Upper lobe of right lung (tissue), 1 donor: ENCODE measurements at regions not wholly inside any gene's neighbourhood (a gene's known extent, or its start where the extent isn't known, plus 50 kb on each side); places are given as distances from the start of the nearest gene placed in this dataset.

Source experiments
- ATAC-seq: fragments of 200-7000 bp; cut with Tn5 transposase; one replicate; pipeline ENCODE4 v1.9.1; 2020; ENCODE audit warnings: mild to moderate bottlenecking, moderate library complexity
- DNase-seq: peaks from one replicate; pipeline ENCODE4 v3.0.0-alpha.2; 2020
- H3K27ac ChIP-seq: fragments of 200-600 bp; one replicate; pipeline ENCODE4 v1.8.0; 2022
- H3K27me3 ChIP-seq: fragments of 200-600 bp; one replicate; pipeline ENCODE4 v1.8.0; 2022; ENCODE audit warnings: mild to moderate bottlenecking
- H3K36me3 ChIP-seq: fragments of 200-600 bp; one replicate; pipeline ENCODE4 v1.8.0; 2022
- H3K4me1 ChIP-seq: fragments of 200-600 bp; one replicate; pipeline ENCODE4 v1.8.0; 2022
- H3K4me3 ChIP-seq: fragments of 200-600 bp; one replicate; pipeline ENCODE4 v1.8.0; 2022; ENCODE audit warnings: mild to moderate bottlenecking
- H3K9me3 ChIP-seq: fragments of 200-600 bp; one replicate; pipeline ENCODE4 v1.8.0; 2022
- intact Hi-C: fragments of 100-400 bp; cut with DNase I; formaldehyde crosslinking; loops from one replicate; pipeline ENCODE4 v1.11.0; 2022
- TF ChIP-seq, protein P1 (sequence below): fragments of 200-600 bp; IDR thresholded peaks from one replicate; pipeline ENCODE4 v1.8.0; 2022; ENCODE audit warnings: antibody characterized with exemption
- donor health status: DM: no; HTN: yes; CAD: no; lungs with severe emphysema.

DNA sequence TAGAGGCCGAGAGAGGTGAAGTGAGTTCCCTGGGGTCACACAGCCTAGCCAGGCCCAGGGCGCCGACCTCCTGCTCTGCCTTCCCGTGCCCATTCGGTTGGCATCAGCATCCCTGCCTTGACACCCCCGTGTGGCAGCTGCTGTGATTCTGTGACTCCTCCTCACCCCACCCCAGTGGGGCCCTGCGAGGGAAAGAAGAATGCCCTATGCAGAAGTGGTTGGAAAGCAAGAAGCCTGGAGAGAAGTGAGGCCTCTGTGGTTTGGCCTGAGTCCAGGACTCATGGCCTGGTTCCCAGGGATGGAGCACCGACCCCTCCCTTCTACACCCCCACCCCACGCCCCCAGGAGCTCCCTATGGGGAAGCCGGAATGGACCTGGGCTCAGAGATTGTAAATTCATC, 296.2 kb downstream of the SEC14L1 start:
- ATAC-seq: peak; percentile 59
- TF ChIP-seq, protein P1, sequence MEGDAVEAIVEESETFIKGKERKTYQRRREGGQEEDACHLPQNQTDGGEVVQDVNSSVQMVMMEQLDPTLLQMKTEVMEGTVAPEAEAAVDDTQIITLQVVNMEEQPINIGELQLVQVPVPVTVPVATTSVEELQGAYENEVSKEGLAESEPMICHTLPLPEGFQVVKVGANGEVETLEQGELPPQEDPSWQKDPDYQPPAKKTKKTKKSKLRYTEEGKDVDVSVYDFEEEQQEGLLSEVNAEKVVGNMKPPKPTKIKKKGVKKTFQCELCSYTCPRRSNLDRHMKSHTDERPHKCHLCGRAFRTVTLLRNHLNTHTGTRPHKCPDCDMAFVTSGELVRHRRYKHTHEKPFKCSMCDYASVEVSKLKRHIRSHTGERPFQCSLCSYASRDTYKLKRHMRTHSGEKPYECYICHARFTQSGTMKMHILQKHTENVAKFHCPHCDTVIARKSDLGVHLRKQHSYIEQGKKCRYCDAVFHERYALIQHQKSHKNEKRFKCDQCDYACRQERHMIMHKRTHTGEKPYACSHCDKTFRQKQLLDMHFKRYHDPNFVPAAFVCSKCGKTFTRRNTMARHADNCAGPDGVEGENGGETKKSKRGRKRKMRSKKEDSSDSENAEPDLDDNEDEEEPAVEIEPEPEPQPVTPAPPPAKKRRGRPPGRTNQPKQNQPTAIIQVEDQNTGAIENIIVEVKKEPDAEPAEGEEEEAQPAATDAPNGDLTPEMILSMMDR: no peak
- no peaks in the 10 kb centered on the region for H3K9me3 ChIP-seq
- DNase-seq: no peak
- H3K4me3 ChIP-seq: no peak overlapping the region
- H3K36me3 ChIP-seq: no peaks in the 10 kb centered on the region
- no peaks in the 10 kb centered on the region for H3K27me3 ChIP-seq
- peaks cover 94% of the 10 kb centered on the region for H3K4me1 ChIP-seq
- no peak overlapping the region for H3K27ac ChIP-seq
- intact Hi-C loops: loop anchor here (10.0 kb wide), 1 partner anchor 102 kb away; no protein-coding TSS in a partner anchor

- H3K36me3 ChIP-seq: no peaks in the 10 kb centered on the region
- no peaks in the 10 kb centered on the region for H3K27me3 ChIP-seq
- no peak overlapping the region for H3K4me3 ChIP-seq
- ATAC-seq (no peak), DNase-seq (no peak)
- peaks cover 92% of the 10 kb centered on the region for H3K4me1 ChIP-seq
- no peaks in the 10 kb centered on the region for H3K9me3 ChIP-seq
- intact Hi-C loops: loop anchor here (10.0 kb wide), 1 partner anchor 103 kb away; no protein-coding TSS in a partner anchor
- H3K27ac ChIP-seq: no peak overlapping the region
- TF ChIP-seq, protein P1: no peak
Measured at GRCh38 chr17:77437747-77438146, 297.0 kb downstream of the SEC14L1 start.

DNA sequence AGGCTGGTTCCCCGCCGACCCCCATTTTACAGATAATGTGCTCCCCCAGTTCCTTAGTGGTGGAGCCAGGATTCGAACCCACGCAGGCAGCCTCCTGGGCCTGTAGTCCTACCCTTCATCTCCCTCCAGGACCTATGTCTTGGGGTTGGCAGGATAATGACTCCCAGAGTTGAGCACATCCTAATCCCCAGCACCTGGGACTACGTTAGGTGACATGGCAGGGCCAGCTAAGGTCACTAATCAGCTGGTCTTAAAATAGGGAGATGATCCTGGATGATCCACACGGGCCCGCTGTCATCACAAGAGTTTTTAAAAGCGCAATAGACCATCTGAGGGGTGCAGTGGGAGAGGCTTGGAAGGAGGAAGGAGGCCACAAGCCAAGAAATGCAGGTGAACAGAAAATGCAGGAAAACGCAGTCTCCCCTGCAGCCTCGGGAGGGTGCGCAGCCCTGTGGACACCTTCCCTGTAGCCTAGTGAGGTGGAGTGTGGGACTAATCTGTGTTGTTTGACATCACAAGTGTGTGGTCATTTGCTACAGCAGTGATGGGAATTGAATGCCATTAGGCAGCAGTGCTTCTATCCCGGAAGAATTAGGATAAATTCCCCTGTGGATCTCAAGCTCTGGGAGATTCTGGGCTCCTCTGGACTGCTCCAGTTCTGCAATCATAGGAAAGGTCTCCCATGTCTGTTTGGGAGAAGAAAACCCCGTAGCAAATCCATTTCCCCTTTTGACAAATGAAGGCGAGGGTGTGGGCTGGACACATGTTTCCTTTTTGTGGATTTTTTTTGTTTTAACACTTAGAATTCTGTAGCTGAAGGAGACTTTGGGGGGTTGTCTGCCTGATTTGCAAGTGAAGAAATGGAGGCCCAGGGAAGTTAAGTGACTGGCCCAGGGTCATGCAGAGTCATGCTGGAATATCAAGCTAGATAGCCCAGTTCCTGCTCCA, 297.7 kb downstream of the SEC14L1 start:
- Histone ChIP-seq H3K27ac (peak overlapping the region; percentile 76), H3K9me3 (no peaks in the 10 kb centered on the region), H3K4me3 (no peak overlapping the region), H3K36me3 (no peaks in the 10 kb centered on the region), H3K27me3 (no peaks in the 10 kb centered on the region), H3K4me1 (peaks cover 86% of the 10 kb centered on the region)
- intact Hi-C loops: loop anchor here (10.0 kb wide), 1 partner anchor 104 kb away; no protein-coding TSS in a partner anchor
- no peak for DNase-seq
- TF ChIP-seq, protein P1: no peak
- ATAC-seq: no peak

DNA sequence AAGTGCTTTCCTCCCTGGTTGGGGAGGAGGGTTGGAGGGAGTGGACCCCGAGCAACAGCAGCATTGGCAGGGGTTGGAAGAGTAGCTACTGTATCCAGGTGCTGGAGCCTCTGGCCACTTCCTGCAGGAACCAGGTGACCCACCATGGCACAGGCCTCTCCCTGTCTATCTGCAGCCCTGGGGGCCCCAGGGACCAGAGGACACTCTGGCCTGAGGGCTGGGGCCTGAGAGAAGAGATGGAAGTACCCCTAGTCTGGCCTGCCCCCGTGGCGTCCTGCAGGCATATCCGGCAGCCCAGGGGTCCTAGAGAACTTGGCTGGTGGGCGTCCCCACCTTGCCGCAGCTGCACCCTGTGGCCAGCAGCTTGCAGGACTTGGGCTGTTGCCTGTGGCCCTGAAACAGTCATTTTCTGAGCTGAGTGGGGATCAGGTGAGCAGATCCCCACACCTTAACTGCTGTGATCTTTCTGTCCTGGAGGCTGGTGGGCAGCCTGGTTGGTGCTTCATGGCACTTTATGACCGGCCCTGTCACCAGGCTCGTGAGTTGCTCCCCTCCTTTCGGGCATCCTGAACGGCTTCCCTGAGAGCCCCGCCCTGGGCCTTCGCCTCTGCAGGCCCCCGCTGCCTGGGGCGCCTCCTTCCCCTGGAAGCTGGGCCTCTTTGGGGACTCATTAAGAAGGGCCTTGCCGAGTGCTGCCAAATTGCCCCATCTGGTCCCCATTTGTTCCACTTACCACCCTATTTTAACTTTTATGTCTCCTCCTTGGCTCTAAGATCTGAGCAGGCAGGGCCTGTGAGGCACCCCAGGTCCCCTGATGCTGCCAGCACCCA, 298.6 kb downstream of the SEC14L1 start:
- TF ChIP-seq, protein P1: no peak
- intact Hi-C loops: loop anchor here (10.0 kb wide), 1 partner anchor 105 kb away; no protein-coding TSS in a partner anchor
- H3K4me1 ChIP-seq: peaks cover 86% of the 10 kb centered on the region
- peak overlapping the region; percentile 76 for H3K27ac ChIP-seq
- no peak for ATAC-seq
- no peak for DNase-seq
- H3K36me3 ChIP-seq: no peaks in the 10 kb centered on the region
- no peaks in the 10 kb centered on the region for H3K27me3 ChIP-seq
- no peaks in the 10 kb centered on the region for H3K9me3 ChIP-seq
- H3K4me3 ChIP-seq: no peak overlapping the region

DNA sequence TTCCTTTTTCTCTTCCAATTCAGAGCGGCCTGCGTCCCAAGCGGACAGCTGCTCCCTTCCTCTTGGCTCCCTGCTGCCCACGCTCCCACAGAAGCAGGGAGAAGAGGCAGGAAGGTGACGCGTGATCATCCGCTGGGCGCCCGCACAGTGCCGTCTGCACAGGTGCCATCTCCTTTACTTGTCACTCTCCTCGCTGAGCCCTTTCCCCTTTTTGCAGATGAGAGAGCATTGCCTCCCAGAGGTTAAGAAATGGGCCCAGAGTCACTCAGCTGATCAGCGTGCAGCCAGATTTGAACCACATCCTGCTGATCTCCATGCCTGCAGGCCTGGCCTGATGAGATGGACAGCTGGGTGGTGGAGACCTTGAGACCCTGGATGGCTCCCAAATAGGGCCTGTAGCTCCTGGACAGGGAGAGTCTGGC, 299.8 kb downstream of the SEC14L1 start:
- Histone ChIP-seq H3K27ac (peak overlapping the region; percentile 76), H3K36me3 (no peaks in the 10 kb centered on the region), H3K4me1 (peaks cover 86% of the 10 kb centered on the region), H3K9me3 (no peaks in the 10 kb centered on the region), H3K4me3 (no peak overlapping the region), H3K27me3 (no peaks in the 10 kb centered on the region)
- no peak for ATAC-seq
- intact Hi-C loops: no loop called here
- no peak for DNase-seq
- TF ChIP-seq, protein P1: no peak
